ENCODE measurements at regions not wholly inside any gene's neighbourhood (a gene's known extent, or its start where the extent isn't known, plus 50 kb on each side); places are given as distances from the start of the nearest gene placed in this dataset.
"Not testable (repeated sequence)": the region's sequence is repeated elsewhere in the genome, so short reads cannot be mapped to it uniquely, and the experiment has no call there.

DNA sequence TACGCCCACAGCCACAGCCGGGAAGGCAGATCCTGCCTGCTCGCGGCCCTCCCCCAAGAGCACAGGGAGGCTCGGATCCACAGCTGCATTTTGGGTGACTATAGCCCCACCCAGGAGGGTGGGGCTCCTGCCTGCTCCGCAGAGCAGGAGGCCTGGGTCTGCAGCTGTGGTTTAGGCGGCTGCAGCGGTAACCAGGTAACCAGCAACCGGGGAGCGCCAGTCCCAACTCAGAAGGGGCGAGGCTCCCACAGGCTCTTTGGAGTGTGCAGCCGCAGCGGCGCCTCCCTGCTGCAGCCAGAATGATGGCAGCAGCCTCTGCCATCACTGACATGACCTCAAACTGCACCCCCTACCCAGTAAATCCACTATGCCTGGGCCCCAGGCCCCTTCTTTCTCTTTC is 148.0 kb upstream of the F9 start (continued):
- TF ChIP-seq, protein P1, sequence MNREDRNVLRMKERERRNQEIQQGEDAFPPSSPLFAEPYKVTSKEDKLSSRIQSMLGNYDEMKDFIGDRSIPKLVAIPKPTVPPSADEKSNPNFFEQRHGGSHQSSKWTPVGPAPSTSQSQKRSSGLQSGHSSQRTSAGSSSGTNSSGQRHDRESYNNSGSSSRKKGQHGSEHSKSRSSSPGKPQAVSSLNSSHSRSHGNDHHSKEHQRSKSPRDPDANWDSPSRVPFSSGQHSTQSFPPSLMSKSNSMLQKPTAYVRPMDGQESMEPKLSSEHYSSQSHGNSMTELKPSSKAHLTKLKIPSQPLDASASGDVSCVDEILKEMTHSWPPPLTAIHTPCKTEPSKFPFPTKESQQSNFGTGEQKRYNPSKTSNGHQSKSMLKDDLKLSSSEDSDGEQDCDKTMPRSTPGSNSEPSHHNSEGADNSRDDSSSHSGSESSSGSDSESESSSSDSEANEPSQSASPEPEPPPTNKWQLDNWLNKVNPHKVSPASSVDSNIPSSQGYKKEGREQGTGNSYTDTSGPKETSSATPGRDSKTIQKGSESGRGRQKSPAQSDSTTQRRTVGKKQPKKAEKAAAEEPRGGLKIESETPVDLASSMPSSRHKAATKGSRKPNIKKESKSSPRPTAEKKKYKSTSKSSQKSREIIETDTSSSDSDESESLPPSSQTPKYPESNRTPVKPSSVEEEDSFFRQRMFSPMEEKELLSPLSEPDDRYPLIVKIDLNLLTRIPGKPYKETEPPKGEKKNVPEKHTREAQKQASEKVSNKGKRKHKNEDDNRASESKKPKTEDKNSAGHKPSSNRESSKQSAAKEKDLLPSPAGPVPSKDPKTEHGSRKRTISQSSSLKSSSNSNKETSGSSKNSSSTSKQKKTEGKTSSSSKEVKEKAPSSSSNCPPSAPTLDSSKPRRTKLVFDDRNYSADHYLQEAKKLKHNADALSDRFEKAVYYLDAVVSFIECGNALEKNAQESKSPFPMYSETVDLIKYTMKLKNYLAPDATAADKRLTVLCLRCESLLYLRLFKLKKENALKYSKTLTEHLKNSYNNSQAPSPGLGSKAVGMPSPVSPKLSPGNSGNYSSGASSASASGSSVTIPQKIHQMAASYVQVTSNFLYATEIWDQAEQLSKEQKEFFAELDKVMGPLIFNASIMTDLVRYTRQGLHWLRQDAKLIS (CRISPR knock-in tag; IDR thresholded peaks at IDR 0.05; ENCODE audit: borderline replicate concordance): no peak
- TF ChIP-seq, protein P2, sequence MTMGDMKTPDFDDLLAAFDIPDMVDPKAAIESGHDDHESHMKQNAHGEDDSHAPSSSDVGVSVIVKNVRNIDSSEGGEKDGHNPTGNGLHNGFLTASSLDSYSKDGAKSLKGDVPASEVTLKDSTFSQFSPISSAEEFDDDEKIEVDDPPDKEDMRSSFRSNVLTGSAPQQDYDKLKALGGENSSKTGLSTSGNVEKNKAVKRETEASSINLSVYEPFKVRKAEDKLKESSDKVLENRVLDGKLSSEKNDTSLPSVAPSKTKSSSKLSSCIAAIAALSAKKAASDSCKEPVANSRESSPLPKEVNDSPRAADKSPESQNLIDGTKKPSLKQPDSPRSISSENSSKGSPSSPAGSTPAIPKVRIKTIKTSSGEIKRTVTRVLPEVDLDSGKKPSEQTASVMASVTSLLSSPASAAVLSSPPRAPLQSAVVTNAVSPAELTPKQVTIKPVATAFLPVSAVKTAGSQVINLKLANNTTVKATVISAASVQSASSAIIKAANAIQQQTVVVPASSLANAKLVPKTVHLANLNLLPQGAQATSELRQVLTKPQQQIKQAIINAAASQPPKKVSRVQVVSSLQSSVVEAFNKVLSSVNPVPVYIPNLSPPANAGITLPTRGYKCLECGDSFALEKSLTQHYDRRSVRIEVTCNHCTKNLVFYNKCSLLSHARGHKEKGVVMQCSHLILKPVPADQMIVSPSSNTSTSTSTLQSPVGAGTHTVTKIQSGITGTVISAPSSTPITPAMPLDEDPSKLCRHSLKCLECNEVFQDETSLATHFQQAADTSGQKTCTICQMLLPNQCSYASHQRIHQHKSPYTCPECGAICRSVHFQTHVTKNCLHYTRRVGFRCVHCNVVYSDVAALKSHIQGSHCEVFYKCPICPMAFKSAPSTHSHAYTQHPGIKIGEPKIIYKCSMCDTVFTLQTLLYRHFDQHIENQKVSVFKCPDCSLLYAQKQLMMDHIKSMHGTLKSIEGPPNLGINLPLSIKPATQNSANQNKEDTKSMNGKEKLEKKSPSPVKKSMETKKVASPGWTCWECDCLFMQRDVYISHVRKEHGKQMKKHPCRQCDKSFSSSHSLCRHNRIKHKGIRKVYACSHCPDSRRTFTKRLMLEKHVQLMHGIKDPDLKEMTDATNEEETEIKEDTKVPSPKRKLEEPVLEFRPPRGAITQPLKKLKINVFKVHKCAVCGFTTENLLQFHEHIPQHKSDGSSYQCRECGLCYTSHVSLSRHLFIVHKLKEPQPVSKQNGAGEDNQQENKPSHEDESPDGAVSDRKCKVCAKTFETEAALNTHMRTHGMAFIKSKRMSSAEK (CRISPR knock-in tag; IDR thresholded peaks at IDR 0.05; ENCODE audit: borderline replicate concordance): no peak

DNA sequence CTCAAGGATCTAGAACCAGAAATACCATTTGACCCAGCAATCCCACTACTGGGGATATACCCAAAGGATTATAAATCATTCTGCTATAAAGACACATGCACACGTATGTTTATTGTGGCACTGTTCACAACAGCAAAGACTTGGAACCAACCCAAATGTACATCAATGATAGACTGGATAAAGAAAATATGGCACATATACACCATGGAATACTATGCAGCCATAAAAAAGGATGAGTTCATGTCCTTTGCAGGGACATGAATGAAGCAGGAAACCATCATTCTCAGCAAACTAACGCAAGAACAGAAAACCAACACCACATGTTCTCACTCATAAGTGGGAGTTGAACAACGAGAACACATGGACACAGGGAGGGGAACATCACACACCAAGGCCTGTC is 154.0 kb upstream of the F9 start:
- DNase-seq (ENCODE audit: low spot score); H3K36me3 Mint-ChIP-seq; H3K27me3 Mint-ChIP-seq (ENCODE audit: low read depth); H3K9me3 Mint-ChIP-seq; H3K27ac Mint-ChIP-seq; ATAC-seq; H3K4me1 Mint-ChIP-seq; CTCF ChIA-PET; POLR2A ChIA-PET; H3K4me3 Mint-ChIP-seq: not testable (repeated sequence)

DNA sequence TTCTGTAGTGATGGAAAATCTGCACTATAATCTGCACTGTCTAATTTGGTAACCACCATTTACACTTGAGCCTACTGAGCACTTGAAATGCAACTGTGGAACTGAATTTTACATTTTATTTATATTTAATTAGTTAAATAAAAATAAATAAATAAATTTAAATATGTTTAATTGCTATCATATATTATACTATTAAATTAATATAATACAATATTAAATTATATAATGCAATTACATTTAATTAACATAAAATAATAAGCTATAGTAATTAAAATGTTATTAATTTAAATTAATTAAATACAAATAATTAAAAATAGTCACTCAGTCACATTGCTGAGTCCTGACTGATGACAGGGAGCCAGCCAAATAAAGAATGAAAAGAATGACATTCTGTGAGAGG is 170.2 kb upstream of the F9 start:
- TF ChIP-seq ZNF232 (CRISPR knock-in tag; IDR thresholded peaks at IDR 0.05) (no peak), NFE2L1 (CRISPR knock-in tag; IDR thresholded peaks at IDR 0.05) (no peak), GABPB1 (CRISPR knock-in tag; IDR thresholded peaks at IDR 0.05) (no peak), HMGA2 (CRISPR knock-in tag; IDR thresholded peaks at IDR 0.05) (peak; percentile 99)
- TF ChIP-seq, protein P3, sequence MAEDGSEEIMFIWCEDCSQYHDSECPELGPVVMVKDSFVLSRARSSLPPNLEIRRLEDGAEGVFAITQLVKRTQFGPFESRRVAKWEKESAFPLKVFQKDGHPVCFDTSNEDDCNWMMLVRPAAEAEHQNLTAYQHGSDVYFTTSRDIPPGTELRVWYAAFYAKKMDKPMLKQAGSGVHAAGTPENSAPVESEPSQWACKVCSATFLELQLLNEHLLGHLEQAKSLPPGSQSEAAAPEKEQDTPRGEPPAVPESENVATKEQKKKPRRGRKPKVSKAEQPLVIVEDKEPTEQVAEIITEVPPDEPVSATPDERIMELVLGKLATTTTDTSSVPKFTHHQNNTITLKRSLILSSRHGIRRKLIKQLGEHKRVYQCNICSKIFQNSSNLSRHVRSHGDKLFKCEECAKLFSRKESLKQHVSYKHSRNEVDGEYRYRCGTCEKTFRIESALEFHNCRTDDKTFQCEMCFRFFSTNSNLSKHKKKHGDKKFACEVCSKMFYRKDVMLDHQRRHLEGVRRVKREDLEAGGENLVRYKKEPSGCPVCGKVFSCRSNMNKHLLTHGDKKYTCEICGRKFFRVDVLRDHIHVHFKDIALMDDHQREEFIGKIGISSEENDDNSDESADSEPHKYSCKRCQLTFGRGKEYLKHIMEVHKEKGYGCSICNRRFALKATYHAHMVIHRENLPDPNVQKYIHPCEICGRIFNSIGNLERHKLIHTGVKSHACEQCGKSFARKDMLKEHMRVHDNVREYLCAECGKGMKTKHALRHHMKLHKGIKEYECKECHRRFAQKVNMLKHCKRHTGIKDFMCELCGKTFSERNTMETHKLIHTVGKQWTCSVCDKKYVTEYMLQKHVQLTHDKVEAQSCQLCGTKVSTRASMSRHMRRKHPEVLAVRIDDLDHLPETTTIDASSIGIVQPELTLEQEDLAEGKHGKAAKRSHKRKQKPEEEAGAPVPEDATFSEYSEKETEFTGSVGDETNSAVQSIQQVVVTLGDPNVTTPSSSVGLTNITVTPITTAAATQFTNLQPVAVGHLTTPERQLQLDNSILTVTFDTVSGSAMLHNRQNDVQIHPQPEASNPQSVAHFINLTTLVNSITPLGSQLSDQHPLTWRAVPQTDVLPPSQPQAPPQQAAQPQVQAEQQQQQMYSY (CRISPR knock-in tag; IDR thresholded peaks at IDR 0.05): no peak
- peaks cover 5% of the 10 kb centered on the region; the same call in 1 of the 2 replicates for H3K36me3 Mint-ChIP-seq
- no peak overlapping the region for H3K27ac Mint-ChIP-seq
- no peaks in the 10 kb centered on the region for H3K4me1 Mint-ChIP-seq
- no peak overlapping the region for H3K4me3 Mint-ChIP-seq
- peaks cover 12% of the 10 kb centered on the region for H3K9me3 Mint-ChIP-seq
- ChIA-PET POLR2A (no interaction called here), CTCF (no interaction called here)
- no peaks in the 10 kb centered on the region for H3K27me3 Mint-ChIP-seq (ENCODE audit: low read depth)
- no peak for ATAC-seq
- no peak for DNase-seq (ENCODE audit: low spot score)

DNA sequence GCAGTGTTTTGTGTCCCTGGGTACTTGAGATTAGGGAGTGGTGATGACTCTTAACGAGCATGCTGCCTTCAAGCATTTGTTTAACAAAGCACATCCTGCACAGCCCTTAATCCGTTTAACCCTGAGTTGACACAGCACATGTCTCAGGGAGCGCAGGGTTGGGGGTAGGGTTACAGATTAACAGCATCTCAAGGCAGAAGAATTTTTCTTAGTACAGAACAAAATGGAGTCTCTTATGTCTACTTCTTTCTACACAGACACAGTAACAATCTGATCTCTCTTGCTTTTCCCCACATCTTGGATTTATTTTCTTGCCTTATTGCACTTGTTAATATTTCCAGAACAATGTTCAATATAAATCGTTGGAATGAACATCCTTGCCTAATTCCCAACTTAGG is 187.9 kb upstream of the F9 start:
- peaks cover 44% of the 10 kb centered on the region for H3K4me1 Mint-ChIP-seq
- H3K9me3 Mint-ChIP-seq; H3K27me3 Mint-ChIP-seq (ENCODE audit: low read depth); ATAC-seq; POLR2A ChIA-PET; CTCF ChIA-PET: not testable (repeated sequence)
- H3K36me3 Mint-ChIP-seq: peaks cover 14% of the 10 kb centered on the region
- peak overlapping the region; percentile 57; the same call in 1 of the 2 replicates for H3K4me3 Mint-ChIP-seq
- H3K27ac Mint-ChIP-seq: peak overlapping the region; percentile 91; the same call in 1 of the 2 replicates
- DNase-seq (ENCODE audit: low spot score): peak; percentile 26

All from WTC11 (cell line).